HCT116 (cell line): ENCODE measurements at regions not wholly inside any gene's neighbourhood (a gene's known extent, or its start where the extent isn't known, plus 50 kb on each side); places are given as distances from the start of the nearest gene placed in this dataset.

Experiments used
- CBX3 ChIP-seq: IDR thresholded peaks from 2 replicates; pipeline ENCODE4 v1.6.1; 2012; ENCODE audit warnings: low read depth
- CTCF ChIP-seq, 3 experiments: fragments of 200-600 bp in 1 of 3; sonication (generic) in 1 of 3; IDR thresholded peaks in 2 of 3; conservative IDR thresholded peaks in 1 of 3; 2 replicates each; pipeline ENCODE4 v1.5.1; 2012 to 2017; ENCODE audit warnings: low read depth in 2 of 3, low read length in 2 of 3, antibody characterized with exemption in 1 of 3, borderline replicate concordance in 1 of 3, control low read depth in 1 of 3, mild to moderate bottlenecking in 1 of 3, mixed read lengths in 1 of 3, mixed run types in 1 of 3, moderate library complexity in 1 of 3; ENCODE audit not compliant: insufficient read depth in 1 of 3
- EZH2 ChIP-seq: fragments of 200-600 bp; sonication (generic); IDR thresholded peaks from 2 replicates; pipeline ENCODE4 v1.6.1; 2017; ENCODE audit warnings: antibody characterized with exemption, mixed run types
- EZH2phosphoT487 ChIP-seq: fragments of 200-600 bp; IDR thresholded peaks from 2 replicates; pipeline ENCODE4 v1.6.1; 2018; ENCODE audit warnings: antibody characterized with exemption, borderline replicate concordance
- FOSL1 ChIP-seq: IDR thresholded peaks from 2 replicates; pipeline ENCODE4 v1.6.1; 2012; ENCODE audit warnings: low read depth
- JUND ChIP-seq: IDR thresholded peaks from 2 replicates; pipeline ENCODE4 v1.6.1; 2012
- POLR2A ChIP-seq: IDR thresholded peaks from 2 replicates; pipeline ENCODE4 v1.7.0; 2011; ENCODE audit warnings: borderline replicate concordance; ENCODE audit not compliant: insufficient read depth, insufficient read length; ENCODE audit errors: extremely low read depth
- REST ChIP-seq: IDR thresholded peaks from 2 replicates; pipeline ENCODE4 v1.6.1; 2012; ENCODE audit warnings: low read depth
- SP1 ChIP-seq: IDR thresholded peaks from 2 replicates; pipeline ENCODE4 v1.6.1; 2012; ENCODE audit warnings: low read depth
- ZFX ChIP-seq: fragments of 450-650 bp; IDR thresholded peaks from 2 replicates; pipeline ENCODE4 v1.6.1; 2017
- ZNF274 ChIP-seq: fragments of 200-500 bp; sonication (Bioruptor generic); IDR thresholded peaks from 2 replicates; pipeline ENCODE4 v1.6.1; 2014; ENCODE audit warnings: mild to moderate bottlenecking, low read depth, low read length, inconsistent platforms

GRCh38 chr2:103233691-103234090, 471.9 kb downstream of the TMEM182 start:
- TF ChIP-seq JUND (no peak), CTCF (IDR thresholded peaks at IDR 0.05 in 2 of 3, conservative IDR thresholded peaks at IDR 0.05 in 1 of 3; ENCODE audit: borderline replicate concordance in 1 of 3, insufficient read depth in 1 of 3, low read depth in 2 of 3, low read length in 2 of 3) (no peak), FOSL1 (no peak), ZNF274 (no peak), EZH2 (no peak), SP1 (no peak), EZH2phosphoT487 (no peak), REST (no peak), CBX3 (no peak), ZFX (no peak), POLR2A (no peak)
